GM18508 (cell line): ENCODE measurements at regions not wholly inside any gene's neighbourhood (a gene's known extent, or its start where the extent isn't known, plus 50 kb on each side); places are given as distances from the start of the nearest gene placed in this dataset.

Experiments used
- ATAC-seq: cut with Tn5 transposase; IDR thresholded peaks from one replicate; pipeline ENCODE4 v1.9.1; 2021; ENCODE audit warnings: moderate number of reproducible peaks; ENCODE audit not compliant: insufficient read depth, unreplicated experiment

- ATAC-seq, result no peak
Observed at GRCh38 chr2:129103936-129104878, 785.5 kb upstream of the HS6ST1 start.

- no peak for ATAC-seq
Observed at GRCh38 chr2:129112181-129112580, 793.5 kb upstream of the HS6ST1 start.

- no peak for ATAC-seq
Observed at GRCh38 chr2:129113776-129114175, 795.1 kb upstream of the HS6ST1 start.

GRCh38 chr2:129117434-129117833, 798.8 kb upstream of the HS6ST1 start:
- ATAC-seq, result no peak

- ATAC-seq, result no peak
Observed at GRCh38 chr2:129118296-129118695, 799.6 kb upstream of the HS6ST1 start.

- no peak for ATAC-seq
Observed at GRCh38 chr2:129129087-129129486, 810.4 kb upstream of the HS6ST1 start.

GRCh38 chr2:129133692-129134641, 815.3 kb upstream of the HS6ST1 start:
- ATAC-seq, result no peak

GRCh38 chr2:129135017-129135416, 816.3 kb upstream of the HS6ST1 start:
- no peak for ATAC-seq

GRCh38 chr2:129139380-129139779, 820.7 kb upstream of the HS6ST1 start:
- no peak for ATAC-seq

- no peak for ATAC-seq
Observed at GRCh38 chr2:129142465-129142864, 823.8 kb upstream of the HS6ST1 start.

- no peak for ATAC-seq
Observed at GRCh38 chr2:129144082-129144791, 825.6 kb upstream of the HS6ST1 start.

- no peak for ATAC-seq
Observed at GRCh38 chr2:129152514-129152913, 827.0 kb upstream of the RAB6C start.

- ATAC-seq, result no peak
Observed at GRCh38 chr2:129160879-129161278, 818.6 kb upstream of the RAB6C start.

- no peak for ATAC-seq
Observed at GRCh38 chr2:129164220-129164949, 815.1 kb upstream of the RAB6C start.

- no peak for ATAC-seq
Observed at GRCh38 chr2:129165006-129165405, 814.5 kb upstream of the RAB6C start.

- ATAC-seq, result no peak
Observed at GRCh38 chr2:129167456-129167855, 812.0 kb upstream of the RAB6C start.

- no peak for ATAC-seq
Observed at GRCh38 chr2:129170570-129170969, 808.9 kb upstream of the RAB6C start.

GRCh38 chr2:129174143-129174542, 805.3 kb upstream of the RAB6C start:
- ATAC-seq, result no peak

- ATAC-seq, result no peak
Observed at GRCh38 chr2:129175051-129175450, 804.4 kb upstream of the RAB6C start.

GRCh38 chr2:129176375-129176774, 803.1 kb upstream of the RAB6C start:
- ATAC-seq, result no peak
